ENCODE measurements at regions not wholly inside any gene's neighbourhood (a gene's known extent, or its start where the extent isn't known, plus 50 kb on each side); places are given as distances from the start of the nearest gene placed in this dataset.
"Not testable (repeated sequence)": the region's sequence is repeated elsewhere in the genome, so short reads cannot be mapped to it uniquely, and the experiment has no call there.

DNA sequence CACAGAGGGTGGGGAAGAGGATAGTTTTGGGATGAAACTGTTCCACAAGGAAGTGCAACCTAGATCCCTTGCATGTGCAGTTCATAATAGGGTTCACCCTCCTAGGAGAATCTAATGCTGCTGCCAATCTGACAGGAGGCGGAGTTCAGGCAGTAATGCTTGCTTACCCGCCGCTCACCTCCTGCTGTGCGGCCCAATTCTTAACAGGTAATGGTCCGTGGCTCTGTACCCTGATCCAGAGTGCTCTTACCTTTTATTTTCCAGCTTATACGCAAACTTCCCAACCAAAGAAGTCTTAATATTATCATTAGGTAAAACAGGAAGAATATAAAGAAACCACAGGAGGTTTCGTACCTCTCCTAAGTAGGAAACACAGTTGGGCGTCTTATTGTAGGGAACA, 82.7 kb upstream of the CD302 start:
- DNase-seq (ENCODE audit: insufficient read length, low spot score) (no peak), FAIRE-seq (no peak)

DNA sequence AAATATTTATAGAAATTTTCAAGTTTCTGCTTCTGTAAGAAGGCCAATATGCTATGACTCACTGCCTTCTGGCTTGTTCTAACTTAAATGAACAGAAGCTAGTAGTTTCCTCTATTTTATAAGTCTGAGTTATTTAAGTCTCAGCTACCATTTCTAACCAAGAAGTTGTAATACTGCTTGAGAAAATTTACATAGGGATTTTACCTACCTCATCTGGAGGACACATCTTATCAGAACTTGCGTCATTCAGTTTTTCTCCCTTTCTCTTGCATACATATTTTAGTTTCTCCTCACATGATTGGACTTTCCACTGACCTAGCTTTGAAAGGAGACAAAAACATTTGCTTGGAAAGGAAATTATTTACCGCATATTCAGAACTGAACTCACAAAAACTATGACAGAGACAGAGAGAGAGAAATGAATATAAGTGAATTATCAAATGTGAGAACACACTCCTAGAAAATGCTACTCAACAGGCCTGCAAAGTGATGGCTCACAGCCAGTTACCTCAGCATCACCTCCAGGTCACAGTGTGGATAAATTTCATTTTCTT, 81.1 kb upstream of the CD302 start:
- FAIRE-seq (no peak), DNase-seq (ENCODE audit: insufficient read length, low spot score) (no peak)

DNA sequence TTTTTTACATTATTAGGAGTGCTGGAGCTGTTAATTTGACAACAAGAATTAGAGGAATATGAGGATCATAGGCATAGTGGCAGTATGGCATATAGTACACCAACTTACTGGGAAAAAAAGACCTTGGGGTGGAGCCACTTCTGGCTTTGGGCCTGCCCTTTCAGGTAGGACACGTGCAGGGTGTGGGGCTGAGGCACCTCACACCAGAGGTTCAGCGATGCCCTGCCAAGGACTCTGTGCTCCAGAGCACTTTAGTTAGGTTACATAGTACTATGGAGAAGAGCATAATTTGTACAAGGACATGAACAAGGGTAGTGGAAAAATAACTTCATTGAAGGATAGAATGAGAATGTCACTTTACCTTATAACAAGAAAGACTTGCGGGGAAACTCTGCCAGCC, 77.1 kb upstream of the CD302 start:
- FAIRE-seq: no peak

GRCh38 chr2:159873258-159873657, 75.2 kb upstream of the CD302 start:
- FAIRE-seq: no peak
- DNase-seq (ENCODE audit: insufficient read length, low spot score): no peak

More for the DNA sequence above, 77.1 kb upstream of the CD302 start:
- no peak for DNase-seq (ENCODE audit: insufficient read length, low spot score)

DNA sequence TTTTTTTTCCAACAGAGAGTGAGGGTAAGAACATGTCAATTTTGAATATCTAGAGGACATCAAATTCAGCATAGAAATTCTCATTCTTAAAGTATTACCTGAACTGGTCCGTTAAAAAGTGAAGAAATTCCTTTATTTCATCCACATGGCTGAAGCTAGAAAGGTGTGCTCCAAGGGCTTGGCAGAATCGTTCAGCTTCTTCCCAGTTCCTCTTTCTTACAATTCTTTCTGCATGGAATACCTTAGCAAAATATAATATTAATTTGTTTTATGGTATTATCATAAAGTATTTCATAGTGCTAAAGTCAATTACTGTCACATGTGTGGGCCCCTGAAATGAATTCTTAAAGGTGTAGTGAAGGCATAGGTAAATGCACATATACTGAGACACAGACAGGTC, 74.3 kb upstream of the CD302 start:
- DNase-seq (ENCODE audit: insufficient read length, low spot score): no peak
- FAIRE-seq: no peak

DNA sequence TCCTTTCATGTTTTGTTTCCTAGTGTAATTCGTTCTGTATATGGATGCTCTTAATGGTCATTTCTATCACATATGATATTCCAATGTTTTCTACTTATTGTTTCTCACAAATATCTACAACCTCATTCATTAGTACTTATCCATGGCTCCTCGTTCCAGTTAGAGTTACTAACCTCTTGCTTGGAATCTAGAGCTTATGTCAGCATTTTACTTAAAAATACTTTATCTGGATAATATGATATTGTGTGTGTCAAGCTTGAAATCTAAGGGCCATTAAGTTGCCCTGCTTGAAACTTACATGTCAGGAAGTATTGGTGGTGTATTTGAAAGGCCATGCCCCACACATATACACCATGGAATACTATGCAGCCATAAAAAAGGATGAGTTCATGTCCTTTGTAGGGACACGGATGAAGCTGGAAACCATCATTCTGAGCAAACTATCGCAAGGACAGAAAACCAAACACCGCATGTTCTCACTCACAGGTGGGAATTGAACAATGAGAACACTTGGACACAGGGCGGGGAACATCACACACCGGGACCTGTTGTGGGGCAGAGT, 70.7 kb upstream of the CD302 start:
- DNase-seq (ENCODE audit: insufficient read length, low spot score); FAIRE-seq: not testable (repeated sequence)

DNA sequence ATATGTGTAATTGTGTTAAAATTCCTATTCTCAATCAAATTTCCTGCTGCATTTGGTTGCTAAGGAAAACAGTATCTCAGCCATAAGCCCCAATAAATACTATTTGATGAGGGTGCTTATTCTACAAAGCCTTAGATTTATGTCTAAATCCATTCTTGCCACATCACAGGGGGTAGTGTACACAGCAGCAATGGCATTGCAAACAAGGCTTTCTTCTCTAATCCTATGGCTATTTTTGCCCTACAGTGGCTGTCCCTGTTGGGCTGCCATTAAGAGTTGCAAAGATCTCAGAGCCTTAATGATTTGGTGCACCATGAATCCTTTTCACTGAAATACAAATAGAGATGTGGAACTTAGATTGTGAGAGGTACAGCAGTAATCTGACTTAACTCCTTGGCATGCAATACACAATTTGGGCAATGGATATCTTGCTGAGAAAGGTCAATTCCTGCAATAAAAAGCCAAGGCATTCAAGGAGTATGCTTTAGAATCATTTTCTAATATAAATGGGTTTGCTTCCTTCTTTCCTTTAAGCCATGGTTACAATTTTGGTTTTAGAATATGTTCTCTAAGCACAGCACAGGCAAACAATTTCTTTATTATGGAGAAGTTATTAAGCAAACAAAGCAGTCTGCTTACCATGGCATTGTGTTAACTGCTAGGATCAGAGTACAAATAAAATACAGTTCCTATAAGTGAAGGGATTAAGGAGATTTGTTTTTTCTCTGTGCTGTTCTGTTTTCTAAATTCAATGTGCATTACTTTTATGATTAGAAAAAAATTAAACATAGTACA, 69.8 kb upstream of the CD302 start:
- no peak for FAIRE-seq

DNA sequence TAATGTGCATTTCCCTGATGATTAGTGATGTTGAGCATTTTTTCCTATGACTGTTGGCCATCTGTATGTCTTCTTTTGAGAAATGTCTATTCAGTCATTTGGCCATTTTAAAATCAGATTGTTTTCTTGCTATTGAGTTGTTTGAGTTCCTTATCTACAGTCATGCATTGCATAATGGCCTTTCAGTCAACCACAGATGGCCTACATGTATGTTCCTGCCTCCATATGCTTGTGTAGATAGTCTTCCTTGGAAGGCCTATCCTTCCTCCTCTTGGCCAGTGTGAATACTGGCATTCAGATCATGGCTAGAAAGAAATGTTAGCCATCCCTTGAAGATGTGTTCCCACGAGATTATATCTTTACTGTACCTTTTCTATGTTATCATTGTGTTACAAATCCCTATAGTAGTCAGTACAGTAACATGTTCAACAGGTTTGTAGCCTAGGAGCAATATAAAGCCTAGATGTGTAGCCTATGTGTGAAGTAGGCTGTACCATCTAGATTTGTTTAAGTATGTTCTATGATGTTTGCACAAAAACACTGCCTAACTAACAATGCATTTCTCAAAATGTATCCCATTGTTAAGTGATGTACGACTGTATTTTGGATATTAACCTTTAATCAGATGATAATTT, 65.6 kb upstream of the CD302 start:
- DNase-seq (ENCODE audit: insufficient read length, low spot score) (no peak), FAIRE-seq (peak; percentile 36)

More for the DNA sequence above, 69.8 kb upstream of the CD302 start:
- DNase-seq (ENCODE audit: insufficient read length, low spot score): no peak

DNA sequence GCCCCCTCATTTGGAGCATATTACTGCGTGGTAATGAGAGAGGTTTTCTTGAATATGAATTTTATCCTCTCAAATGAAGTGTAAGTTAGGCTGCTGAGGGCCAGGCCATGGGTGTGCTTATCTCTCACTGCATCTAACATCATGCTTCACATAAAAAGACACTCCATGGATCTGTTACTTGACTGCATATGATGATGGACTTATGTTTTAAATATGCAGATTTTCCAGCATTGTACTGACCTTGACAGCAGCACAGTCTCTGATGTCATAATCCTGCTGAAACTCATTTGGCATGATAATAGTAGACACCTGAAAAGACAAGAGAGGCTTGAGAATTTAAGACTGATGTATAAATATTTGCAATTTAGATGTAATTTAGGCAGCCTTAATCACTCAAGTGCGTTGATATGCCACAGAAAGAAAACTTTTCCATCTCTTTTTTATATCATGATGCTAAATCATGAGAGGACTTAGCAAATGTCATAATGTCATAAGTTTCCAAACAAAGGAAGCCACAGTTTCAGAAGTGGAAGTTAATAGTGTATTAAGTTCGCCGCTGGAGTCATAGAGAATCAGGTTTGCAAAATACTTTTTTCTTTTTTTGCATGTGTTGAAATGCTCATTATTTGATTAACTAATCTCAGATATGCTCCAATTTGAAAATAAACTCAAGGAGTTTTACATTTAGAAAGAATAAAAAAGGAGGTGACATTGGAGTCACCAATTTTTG, 62.7 kb upstream of the CD302 start:
- DNase-seq (ENCODE audit: insufficient read length, low spot score) (no peak), FAIRE-seq (no peak)

DNA sequence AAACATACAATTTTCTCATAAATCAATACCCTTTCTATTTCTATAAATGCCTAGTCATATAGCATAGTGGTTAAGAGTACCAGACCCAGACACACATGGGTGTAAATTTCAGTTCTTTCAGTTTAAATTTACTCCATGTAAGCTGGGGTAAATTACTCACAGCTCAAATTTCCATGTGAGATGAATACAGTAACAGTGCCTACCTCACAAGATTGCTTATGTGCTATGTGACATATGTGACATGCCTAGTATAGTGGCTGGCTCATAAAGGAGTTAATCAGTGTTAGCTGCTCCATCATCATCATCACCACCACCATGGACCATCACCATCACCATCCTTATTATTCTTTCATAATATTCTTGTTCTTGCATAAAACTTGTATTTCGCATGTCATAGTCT, 61.6 kb upstream of the CD302 start:
- no peak for FAIRE-seq
- DNase-seq (ENCODE audit: insufficient read length, low spot score): no peak

DNA sequence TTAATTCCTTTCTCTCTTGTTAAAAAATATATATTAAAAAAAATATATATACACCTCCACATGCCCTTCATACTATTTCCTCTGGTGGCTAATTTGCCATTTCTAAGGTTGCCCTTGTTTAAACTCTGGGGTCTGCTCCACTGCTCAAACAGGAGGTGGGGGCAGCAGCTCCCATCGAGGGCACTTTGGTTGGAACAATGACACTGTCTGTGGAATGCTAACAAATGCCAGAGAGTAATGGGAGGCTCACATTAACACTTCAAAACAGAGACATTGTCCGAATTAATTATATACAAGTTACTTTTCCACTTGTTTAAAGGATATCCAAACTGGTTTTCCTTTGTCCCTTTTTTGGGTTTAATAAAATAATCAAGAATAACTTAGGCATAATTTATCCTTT, 58.8 kb upstream of the CD302 start:
- no peak for DNase-seq (ENCODE audit: insufficient read length, low spot score)
- FAIRE-seq: no peak

DNA sequence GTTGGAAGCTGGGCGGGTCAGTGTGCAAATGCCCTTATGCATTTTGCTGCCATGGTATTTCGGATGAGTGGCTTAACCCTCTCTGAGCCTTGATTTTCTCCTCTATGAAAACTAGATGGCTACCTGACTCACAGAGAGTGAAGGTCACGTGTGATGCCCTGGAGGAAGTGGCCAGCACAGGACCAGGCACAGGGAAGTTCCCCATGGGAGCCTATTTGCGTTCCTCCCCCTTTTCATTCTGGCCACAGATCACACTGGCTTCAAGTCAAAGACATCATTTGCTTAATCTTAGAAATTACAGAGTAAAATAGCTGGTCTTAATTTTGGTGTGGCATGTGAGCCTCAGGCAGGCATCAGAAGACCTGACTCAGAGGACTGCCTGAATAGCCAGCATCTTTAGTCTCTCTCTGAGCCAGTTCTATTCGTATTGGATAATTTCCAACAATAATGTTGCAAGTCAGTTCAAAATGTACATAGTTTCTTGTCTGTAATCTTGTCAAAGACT, 57.6 kb upstream of the CD302 start:
- DNase-seq (ENCODE audit: insufficient read length, low spot score) (no peak), FAIRE-seq (no peak)

DNA sequence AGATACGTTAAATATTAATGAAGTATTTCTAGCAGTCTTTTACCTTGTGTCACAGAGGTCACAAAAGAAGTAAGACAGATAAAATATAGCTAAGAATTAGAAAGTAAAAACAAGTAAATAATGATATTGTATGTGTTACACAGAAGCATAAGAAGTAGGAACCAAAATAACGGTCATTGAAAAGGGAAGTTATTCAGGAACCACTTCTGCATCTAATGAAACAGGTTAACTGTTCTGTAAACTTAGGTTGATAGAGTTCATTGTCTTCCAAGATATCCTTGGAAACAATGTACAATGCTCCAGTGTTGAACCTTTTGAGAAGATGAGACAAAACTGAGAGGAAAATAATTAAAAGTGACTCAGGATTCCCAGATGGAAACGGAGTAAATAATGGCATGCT, 57.1 kb upstream of the CD302 start:
- FAIRE-seq: no peak
- DNase-seq (ENCODE audit: insufficient read length, low spot score): no peak

DNA sequence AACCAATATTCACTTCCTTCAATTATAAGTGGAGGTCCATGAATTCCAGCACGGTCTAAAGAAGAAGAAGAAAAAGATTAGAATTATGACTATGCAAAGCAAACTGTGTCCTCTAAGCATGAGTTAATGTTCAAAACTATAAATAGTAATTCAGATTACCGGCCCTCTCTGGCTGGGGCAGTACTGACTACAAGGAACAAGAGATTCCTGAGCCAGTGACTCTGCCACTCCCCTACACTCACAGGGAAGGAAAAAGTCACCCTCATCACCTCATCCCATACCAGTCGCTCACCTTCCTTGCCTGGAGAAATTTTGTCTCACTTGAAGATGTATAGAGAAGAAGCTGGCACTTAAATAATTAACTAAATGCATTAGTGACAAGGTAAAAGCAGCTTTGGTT, 56.5 kb upstream of the CD302 start:
- FAIRE-seq: no peak
- DNase-seq (ENCODE audit: insufficient read length, low spot score): no peak

- no peak for DNase-seq (ENCODE audit: insufficient read length, low spot score)
- FAIRE-seq: no peak
Observed at GRCh38 chr2:159853101-159853500, 55.1 kb upstream of the CD302 start.

DNA sequence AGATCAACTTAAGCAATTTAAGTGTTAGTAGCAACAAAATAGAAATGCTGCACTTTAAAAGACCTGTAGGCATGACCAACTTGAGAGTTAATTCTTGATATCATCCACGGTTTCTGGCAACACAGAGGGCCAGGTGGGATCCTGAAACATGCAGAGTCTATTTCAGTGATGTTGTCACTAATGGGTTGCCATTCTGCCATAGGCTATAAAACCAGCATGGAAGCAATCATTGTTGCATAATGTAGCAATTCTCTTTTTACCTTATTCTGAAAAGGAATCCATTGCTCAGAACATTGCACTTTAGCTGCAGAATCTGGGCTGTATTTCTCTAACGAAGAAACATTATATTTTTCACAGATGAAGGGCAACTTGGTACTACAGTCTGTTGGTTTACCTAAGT, 53.9 kb upstream of the CD302 start:
- DNase-seq (ENCODE audit: insufficient read length, low spot score): no peak
- FAIRE-seq: no peak

DNA sequence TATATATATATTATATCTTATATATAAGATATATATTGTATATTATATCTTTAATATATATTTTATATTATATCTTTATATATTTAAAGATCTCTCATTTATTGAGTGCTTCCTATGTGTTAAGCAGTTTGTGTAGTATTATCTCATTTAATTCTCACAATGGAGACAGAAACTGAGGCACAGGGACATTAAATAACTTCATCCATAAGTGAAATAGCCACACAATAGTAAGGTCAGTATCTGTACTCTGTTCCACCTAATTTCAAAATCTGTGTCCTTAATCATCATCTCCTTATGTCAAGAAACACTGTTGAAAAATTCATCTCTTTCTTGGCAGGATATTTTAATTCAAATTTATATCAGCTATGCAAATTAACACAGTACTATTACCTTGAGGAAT, 52.8 kb upstream of the CD302 start:
- FAIRE-seq: no peak

DNA sequence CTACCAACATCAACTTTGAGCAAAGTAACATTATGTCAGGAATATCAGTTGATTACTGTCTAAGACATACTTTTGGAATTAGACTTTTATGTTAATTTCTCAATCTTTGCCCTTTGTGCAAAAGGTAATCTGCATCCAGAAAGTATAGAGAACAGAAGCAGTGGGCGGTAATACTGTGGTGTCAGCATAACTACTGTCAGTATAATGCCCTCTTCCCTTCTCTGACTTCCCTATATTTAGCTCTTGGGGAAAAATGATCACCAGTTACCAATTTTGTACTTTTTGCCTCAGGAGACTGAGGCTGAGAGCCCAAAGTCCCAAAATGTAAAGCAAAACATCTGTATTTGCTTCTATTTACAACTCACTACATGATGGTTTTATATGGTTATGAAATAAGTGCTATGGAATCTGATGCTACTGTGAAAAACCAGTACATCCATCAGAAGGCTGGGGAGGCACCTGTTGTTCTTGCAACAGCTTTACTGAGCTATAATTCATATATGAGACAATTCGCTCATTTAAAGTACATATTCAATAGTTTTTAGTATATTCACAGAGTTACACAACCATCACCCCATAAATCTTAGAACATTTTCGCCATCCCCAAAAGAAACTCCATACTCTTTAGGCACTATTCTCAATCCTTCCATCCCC, 51.3 kb upstream of the CD302 start:
- FAIRE-seq (no peak), DNase-seq (ENCODE audit: insufficient read length, low spot score) (no peak)

More for the DNA sequence above, 52.8 kb upstream of the CD302 start:
- DNase-seq (ENCODE audit: insufficient read length, low spot score): no peak
